ENCODE measurements at regions not wholly inside any gene's neighbourhood (a gene's known extent, or its start where the extent isn't known, plus 50 kb on each side); places are given as distances from the start of the nearest gene placed in this dataset.
A peak's percentile ranks its signal among the peaks of the same experiment; 100 is the strongest.

DNA sequence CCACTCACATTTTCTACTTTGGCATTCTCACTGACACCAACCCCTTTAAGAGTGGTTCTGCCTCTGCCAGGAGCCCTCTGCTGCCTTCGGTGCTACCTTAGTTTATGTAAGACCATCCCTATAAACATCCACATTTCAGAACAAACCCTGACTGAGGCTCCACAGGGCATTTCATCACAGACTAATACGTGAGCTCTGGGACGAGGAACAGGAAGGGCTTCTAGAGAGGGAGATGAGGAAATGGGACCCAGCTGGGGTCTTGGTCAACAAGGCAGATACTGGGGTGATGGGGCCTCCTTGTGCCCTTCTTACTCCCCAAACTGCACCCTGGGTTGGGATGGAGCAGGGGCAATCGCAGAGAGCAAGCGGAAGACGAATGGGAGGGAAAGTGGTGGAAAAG, 86.5 kb upstream of the FYN start:
- no peak for DNase-seq

DNA sequence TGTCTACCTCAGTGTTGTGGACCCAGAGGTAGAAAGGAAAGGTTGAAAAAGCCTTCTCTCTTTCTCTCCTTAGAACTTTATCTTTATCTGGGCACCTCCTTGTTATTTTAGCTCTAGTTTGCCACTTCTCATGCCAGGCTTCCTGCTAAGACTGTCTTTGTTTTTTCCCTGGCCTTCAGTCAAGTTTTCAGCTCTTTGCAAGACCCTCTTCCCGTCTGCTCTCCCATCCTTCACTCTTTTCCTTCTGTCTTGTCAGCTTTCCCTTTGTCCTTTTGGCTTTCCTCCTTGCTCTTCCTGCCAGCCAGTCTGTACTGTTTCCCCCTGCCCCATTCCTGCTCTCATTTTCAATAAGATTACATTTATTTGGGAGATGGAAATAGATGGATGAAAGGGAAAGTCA, 86.8 kb upstream of the CCN6 start:
- DNase-seq = no peak

DNA sequence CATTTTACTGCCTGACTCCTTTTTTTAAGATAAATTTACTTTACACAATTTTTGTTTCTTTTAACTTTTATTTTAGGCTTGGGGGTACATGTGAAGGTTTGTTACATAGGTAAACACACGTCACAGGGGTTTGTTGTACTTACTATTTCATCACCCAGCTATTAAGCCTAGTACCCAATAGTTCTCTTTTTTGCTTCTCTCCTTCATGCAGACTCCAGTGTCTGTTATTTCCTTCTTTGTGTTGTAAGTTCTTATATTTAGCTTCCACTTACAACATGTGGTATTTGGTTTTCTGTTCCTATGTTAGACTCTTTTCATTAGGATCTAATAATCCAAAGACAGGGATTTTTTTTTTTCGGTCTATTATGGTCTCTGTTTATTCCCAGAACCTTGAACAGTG, 83.5 kb upstream of the CCN6 start:
- DNase-seq = no peak

DNA sequence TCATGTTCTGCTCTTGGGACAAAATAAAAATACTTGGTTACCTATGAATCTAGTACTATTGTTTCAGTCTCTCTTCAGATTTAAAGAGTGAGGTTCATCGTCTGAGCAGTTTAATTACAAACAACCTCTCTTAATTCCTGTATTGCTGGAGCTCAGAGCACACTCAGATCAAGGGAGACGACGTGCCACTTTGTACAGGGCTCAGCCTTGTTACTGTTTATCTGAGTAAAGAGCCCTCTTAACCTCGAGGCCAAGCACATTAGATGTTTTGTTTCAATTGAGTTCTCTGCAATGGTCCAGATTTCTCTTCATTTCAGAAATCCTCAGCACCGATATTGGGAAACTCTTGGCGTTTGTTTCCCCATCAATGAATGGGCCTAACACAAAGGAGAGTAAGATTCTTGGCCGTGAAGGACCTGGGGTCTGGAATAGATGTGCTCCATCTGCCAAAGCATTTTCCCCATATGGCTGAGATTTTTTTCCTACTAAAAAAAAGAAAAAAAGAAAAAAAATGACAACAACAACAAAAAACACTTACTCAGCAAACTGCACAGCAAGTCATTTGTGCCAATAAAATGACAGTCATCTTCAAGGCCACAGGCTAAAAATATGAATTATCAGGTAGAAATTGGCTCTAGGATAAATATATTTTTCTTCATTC, 82.6 kb upstream of the CCN6 start:
- DNase-seq = no peak

DNA sequence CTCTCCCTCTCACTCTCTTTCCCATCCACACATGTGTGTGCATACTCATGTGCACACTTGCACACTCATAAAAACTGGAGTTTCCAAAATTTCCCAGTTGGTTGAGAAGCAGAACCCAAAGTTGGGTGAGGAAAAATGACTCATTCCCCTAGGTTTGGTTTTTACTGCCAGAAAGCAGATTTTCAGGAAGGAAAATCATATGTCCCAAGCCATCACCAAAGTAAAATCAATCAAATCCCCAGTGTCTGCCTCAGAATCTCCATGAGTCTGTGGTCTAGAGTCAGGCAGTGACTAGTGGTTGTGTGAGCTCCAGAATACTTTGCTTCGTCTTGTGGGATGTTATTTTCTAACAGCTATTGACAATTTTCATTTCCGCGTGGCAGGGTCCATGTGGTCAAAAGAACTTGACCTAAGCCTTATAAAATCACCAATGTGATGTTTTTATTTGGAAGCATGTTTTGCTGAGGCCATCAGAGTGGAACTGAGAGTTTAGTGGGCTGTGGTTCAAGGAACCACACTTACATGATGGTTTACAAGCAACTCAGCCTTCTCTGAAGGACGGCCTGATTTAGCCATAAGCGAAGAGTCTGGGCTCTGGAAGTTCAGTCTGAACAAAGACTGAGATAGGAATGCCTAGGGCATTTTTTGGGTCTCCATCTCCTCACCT, 81.9 kb upstream of the CCN6 start:
- DNase-seq = no peak

DNA sequence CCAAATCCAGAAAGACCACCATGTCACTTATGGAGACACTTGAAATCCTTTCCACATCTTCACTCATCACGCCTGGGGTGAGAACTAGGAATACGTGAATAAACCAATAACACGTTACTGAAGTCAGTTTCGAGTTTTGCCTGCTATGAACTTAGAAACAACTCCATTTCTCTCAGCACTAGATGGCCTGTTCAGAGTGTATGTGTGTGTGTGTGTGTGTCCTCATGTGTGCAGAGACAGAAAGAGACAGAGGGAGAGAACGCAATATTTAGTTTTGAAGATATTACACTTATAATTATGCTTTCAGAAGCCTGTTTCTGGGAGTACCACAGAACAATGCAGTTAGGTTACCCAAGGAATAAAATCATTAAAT, 81.2 kb upstream of the CCN6 start:
- peak; percentile 32 for DNase-seq

DNA sequence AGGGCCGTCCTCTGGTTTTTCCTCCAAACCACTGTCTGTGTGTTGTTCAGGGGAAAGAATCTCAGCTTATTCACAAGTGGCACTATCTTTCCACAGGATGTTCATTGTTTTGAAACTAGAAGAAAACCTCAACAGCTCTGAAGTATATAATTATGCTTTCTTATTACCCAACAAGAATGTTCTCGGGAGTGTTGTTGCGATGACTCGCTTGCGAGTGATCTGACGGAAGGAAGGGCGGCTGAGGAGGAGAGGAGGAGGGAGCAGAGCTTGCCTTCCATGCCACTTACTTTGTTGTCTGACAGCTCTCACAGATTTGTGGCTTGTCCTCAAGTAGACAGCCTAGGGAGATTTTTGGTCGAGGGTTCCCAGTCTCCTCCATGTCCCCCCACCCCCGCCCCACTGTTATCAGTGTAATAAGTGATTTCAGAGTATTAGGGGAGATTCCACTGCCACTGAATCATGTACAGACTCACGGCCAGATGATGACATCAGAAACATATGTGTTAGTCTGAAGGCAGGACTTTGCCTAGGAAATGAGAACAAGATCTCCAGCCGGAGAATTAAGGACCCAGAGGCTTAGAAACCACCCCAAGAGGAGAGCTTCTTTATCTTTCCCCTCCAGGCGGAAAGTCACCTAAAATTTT, 80.7 kb upstream of the CCN6 start:
- peak; percentile 79 for DNase-seq

DNA sequence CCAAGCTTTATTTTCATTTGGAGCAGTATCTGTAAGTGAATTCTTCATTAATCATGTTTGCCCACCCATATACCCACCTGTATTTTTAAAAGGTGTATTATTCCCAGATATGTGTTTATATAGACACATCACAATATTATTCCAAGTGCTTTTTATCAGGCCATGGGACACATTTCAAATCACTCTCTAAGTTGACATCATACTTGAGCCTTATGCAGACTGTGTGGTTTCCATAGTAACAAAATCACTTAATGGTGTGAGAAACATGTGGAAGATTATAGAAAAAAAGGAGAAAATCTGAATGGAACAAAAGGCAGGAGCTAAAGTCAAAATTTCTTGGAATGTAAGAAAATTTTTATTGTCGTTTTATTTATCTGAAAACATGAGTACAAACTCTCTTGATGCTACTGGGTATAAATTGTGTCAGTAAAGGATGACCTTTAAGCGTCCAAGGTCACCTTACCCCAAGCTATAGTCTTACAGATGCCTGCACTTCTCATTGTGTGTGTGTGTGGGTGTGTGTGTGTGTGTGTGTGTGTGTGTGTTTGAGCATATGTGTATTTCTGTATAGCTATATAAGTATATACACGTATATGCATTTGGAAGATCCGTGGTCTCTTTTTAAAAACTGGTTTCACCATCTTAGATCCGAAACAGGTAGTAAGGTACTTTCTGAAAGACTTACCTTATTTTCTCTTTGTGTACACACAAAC, 79.8 kb upstream of the CCN6 start:
- no peak for DNase-seq

DNA sequence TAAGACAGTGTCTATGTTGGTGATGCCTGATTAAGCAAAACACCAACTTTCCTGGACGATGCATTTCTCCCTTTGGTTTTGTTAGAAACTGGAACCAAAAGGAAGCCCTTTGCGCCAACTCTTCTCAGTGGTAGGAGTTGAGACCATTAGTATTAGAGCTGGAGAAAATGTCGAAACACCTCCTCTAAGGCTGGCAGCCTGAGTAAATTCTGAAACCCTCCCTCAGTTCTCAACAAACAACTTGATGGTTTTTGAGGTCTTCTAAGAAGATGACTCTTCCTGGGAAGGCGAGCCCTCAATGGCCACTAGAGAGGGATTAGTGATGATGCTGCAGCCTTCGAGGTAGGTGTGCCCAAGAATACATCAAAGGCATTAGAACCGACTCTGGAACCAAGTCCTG, 78.4 kb upstream of the CCN6 start:
- no peak for DNase-seq

DNA sequence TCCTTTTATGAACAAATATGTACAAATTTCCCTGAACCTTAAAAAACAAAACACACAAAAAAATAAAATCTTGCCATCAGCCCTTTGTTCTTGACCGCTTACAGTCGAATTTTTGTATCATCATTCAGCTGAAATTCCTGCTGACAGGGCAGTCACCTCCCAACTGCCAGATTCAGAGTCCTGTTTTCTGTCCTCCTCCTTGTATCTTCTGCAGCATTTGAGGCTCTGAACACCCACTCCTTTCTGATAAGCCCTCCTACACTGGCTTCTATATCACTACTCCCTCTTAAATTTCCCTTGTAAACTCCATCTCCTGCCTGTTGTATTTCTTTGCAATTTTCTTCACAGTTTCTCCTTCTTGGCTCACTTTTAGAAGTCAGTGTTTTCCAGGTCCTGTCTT, 77.8 kb upstream of the CCN6 start:
- no peak for DNase-seq

DNA sequence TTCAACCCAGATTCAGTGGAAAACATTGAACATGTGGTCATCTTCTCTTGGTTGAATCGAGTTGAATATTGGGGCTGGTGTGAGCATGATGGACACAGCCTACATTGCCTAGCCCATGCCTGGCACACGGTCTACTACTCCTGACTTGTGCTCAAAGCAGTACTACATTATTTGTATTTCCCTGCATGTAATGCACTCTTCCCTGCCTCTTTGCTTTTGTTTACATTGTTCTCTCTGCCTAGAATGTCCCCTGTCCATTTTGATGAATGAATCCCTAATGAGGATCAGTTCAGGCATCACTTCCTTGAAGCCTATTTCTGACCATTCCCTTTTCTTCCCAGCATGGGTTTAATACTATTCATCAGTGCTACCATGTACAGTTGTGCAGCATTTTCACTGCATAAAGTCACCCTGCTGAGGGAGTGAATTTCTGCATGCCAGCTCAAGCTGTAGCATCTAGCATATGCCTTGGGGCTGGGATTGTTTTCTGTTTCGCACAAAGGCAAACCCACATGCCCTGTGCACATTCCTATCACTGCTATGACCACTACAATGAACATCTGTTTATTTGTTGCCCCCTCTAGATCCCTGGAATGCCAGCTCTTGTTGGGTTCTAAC, 75.3 kb upstream of the CCN6 start:
- no peak for DNase-seq

DNA sequence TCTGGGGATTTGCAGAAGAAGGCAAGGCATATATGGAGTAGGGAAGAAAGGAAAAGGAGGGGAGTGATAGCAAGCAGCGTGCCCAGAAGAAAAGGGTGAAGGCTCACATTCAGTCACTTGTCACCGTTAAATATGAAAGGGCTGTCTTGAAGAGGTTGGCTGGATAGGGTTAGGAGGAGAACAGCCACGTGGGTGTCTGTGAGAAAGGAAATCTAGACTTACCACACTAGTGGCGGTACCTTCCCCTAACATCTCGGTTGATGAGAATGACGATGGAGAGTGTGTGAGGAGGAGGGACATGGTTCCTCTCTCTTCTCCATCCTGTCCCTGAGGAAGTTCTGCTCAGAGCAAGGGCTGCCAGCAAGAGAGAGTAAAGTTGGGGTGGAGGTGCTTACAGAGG, 74.3 kb upstream of the CCN6 start:
- peak; percentile 29 for DNase-seq

DNA sequence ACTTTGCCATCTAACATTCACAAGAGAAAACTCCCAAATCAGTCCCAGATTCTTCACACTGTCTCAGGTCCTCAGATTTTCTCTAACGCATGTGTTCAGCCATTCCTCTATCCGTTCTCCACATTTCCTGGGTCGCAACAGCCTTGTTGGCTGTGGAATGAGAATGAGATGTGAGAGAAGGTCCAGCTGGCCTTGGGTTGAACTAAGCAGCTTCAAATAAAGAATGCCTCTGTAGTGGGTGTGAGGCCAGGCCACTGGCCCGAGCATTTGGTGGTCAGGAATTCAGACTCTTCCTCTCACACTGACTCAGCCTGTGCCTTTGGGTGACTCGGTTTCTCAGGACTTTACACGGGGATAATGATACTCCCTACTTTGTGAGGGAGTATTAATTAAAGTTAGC, 73.8 kb upstream of the CCN6 start:
- no peak for DNase-seq

DNA sequence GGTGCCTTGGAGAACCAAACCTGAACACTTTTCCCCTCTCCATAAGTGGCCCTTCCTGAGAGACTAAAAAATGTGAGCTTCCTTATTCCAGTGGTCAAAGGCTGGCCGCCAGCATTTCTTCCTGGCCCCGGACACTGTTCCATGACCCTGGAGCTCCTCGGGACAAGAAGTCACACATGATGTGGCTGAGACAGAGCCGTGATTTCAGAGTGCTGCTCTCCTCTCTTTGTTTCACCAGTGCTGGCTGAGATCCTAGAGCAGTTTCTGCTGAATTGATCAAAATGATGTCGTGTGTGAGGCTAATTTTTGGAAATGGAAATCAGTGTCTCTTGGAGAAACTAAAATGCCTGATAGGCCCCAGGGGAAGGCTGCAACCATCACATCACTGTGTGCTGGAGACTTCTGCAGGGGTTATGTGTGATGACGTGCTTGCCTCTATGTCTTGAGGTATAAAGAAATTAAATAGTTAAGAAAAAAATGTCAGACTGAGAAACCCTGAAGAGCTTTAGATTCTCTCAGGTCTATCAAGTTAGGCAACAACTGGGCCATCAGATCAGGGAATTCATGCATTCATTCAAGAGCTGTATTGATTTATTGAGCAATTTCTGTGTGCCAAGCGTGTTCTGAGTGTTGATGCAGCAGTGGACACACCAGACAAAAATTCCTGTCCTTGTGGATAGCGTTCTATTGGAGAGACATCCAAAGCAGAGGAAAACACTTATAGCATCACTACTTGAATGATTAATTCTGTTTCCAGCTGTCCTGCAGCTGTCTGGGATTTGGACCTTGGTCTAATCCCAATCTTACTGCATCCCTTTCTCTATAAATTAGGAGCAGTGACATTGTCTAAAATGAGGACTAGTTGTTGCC, 72.7 kb upstream of the CCN6 start:
- DNase-seq = no peak

DNA sequence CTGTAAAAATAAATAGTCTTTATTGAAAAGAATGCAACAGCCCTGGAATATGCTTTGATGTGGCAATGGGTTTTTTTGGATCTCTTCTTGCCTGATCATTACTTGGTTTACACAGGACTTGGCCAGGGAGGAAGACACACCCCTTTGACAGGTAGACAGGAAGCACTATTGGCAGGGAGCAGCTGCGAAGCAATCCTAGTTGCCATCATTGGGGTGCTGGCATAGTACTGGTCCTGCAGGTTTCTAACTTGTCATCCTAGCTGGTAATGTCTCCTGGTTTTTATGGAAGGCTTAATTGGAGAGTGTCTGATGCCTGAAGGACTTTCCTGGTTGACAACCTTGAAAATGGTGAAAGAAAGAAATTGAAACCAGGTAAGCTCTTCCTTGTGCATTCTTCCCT, 71.2 kb upstream of the CCN6 start:
- DNase-seq = peak; percentile 50

DNA sequence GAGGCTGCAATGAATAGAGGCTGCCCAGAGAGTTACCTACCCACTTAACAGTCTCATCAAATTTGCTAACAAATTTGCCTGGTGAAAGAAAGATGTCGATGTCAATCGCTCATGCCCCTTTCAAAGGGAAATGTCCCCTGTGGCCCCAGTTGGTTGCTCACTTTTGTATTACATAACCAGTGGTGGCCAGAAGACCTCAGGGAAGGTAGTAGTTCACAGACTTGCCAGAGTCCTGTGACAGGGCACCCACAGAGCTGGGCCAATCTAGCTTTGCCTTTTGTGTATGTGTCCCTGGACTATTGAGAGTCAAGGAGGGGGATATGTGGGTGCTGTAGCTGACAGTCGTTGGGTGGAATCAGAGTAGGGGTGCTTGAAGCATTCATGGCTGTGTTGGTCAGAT, 70.7 kb upstream of the CCN6 start:
- DNase-seq = no peak

DNA sequence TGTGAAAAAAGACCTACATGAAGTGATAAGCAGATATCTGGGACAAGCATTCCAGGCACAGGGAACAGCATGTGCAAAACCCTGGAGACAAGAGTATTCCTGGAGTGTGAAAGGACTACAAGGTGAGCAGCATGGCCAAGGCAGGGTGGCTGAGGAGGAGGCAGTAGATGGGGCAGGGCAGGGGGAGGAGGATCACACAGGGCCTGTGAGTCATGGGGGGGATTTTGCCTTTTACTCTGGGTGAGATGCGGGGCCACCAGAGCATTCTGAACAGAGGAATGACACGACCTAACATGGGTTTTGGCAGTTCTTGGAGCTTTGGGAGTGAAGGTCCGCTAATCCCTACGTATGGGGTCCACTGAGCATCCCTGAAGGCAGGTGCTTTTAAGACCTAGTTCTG, 69.8 kb upstream of the CCN6 start:
- peak; percentile 39 for DNase-seq

DNA sequence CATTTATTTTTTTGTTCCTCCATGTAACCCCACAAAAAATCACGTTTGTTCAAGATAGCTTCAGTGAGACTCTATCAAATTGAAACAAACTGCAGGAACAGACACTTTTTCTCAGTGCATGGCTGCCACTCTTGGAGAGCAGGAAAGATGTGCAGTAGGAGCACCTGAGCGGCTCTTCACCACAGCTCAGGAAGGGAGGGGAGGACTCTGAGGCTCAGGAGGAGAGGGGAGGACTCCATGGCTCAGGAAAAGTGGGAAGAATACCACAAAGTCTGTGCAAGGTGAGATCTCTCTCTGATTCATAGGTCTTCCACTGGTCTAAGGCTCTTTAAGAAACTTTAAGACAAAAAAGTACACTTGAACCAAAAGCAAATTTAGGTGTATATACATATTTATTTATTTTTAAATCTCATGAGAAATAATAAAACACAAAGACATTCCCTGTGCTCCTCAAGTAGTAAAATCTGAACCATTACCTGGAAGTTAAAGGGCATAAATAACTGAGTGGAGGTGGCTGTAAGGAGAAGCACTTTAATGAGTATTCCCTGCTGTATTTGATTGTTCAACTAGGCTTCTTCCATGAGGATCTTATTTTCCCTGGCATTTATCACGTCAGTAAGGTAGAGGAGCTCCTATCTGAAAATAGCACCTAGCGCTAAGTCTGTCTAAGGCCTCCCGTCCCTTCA, 69.2 kb upstream of the CCN6 start:
- DNase-seq = no peak

DNA sequence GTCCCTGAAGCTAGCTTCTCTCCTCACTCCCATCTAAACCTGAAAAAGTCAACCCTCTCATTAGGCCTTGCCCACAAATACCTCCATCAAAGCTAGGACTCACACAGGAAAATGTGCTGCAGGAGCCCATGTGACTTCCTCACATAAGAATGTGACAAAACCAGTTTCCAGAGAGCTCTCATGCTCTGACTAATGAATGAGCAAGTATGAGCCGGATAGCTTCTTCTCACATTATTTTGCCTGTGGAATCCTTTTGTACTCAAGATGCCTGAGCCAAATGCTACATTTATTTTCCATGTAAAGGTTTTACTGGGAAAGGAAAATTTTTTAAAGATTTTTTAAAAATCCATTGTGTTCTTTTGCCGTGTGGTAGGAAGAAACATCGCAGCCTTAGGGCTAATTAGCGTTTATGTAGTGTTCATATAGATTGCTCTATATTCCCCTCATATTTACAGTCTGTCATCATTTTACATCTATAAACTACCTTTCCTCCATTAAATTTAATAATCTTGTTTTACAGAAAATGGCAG, 68.6 kb upstream of the CCN6 start:
- DNase-seq = peak; percentile 63

DNA sequence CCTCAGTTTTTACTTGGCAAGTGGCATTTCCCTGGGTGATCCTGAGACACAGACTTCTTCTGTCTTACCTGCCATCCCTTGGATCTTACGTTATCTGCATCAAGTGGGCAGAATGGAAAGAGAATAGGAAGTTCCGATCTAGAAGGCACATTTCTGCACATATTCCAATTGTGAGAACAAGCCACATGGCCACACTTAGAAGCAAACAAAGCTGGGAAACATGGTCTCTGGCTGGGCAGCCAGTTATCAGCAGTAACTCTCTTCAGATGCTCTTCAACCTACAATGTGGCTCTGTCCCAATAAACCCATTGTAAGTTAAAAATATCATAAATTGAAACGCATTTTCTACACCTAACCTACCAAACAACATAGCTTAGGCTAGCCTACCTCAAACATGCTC, 67.3 kb upstream of the CCN6 start:
- no peak for DNase-seq

DNA sequence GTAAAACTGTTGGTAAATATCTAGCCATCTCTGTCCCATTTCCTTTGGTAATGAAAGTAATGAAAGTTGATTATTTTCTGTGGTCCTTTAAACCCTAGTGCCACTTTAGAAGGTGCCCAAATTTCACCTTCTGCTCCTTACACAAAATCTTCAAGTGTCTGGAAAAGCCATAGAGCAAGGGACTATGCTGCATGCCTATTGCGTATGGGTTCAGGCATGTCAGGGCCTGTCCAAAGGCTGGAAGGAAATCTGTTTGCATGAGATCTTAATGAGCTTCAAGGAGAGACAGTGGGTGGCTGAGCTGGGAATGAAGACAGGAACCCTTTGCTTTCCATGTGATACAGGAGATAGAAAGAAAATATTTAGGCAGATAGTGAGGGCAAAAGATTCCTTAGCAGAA, 66.6 kb upstream of the CCN6 start:
- no peak for DNase-seq

DNA sequence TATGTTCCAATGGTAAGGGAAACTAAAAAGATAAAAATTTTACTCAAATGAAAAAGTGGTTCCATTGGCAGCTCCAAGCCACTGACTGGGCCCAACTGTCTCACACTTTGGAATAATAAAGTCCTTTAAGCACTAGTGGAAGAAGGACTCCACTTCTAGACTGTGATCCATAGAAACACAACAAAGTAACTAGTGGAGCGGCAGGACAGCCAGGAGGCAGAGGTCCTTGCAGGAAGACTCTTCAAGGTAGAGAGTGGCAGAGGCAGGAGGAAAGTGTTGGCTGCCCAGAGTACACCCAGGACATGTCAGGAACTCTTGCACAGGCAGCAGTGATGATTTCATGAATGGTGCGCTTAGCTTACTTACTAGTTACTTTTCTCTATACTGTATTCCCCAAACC, 65.0 kb upstream of the CCN6 start:
- no peak for DNase-seq

All from CD4-positive, alpha-beta T cell treated with Interleukin-17A for 4 hours (primary cell).